Upper lobe of left lung (tissue), 4 donors: ENCODE measurements at regions not wholly inside any gene's neighbourhood (a gene's known extent, or its start where the extent isn't known, plus 50 kb on each side); places are given as distances from the start of the nearest gene placed in this dataset.

Experiments
- CTCF ChIP-seq, 6 experiments: fragments of 450-650 bp in 4 of 6; fragments of 200-600 bp in 2 of 6; sonication (generic) in 2 of 6; IDR thresholded peaks; one replicate each; pipeline ENCODE4 v1.5.1; 2016 to 2019; ENCODE audit warnings: antibody characterized with exemption in 6 of 6
- POLR2A ChIP-seq, 4 donors: fragments of 450-650 bp; IDR thresholded peaks; one replicate each; pipeline ENCODE4 v1.5.1; 2016 to 2017; ENCODE audit warnings: antibody characterized with exemption in 4 of 4, mild to moderate bottlenecking in 2 of 4
- POLR2AphosphoS5 ChIP-seq, 2 donors: sonication (generic); formaldehyde crosslinking; IDR thresholded peaks; one replicate each; pipeline ENCODE4 v1.5.1; 2017; ENCODE audit warnings: antibody characterized with exemption in 2 of 2

- TF ChIP-seq POLR2AphosphoS5 (IDR thresholded peaks at IDR 0.05) (no peak), CTCF (IDR thresholded peaks at IDR 0.05) (no peak), POLR2A (IDR thresholded peaks at IDR 0.05) (no peak)
These were observed 152.6 kb downstream of the RPAP3 start for GRCh38 chr12:47553266-47553665.
